GM18505 (cell line): ENCODE measurements at regions not wholly inside any gene's neighbourhood (a gene's known extent, or its start where the extent isn't known, plus 50 kb on each side); places are given as distances from the start of the nearest gene placed in this dataset.

Experiments used
- ATAC-seq: cut with Tn5 transposase; IDR thresholded peaks from one replicate; pipeline ENCODE4 v1.9.1; 2021; ENCODE audit not compliant: unreplicated experiment
- POLR2A ChIP-seq: IDR thresholded peaks from 4 replicates; pipeline ENCODE4 v1.6.1; 2011; ENCODE audit warnings: borderline replicate concordance; ENCODE audit not compliant: insufficient read depth, insufficient read length; ENCODE audit errors: extremely low read depth

DNA sequence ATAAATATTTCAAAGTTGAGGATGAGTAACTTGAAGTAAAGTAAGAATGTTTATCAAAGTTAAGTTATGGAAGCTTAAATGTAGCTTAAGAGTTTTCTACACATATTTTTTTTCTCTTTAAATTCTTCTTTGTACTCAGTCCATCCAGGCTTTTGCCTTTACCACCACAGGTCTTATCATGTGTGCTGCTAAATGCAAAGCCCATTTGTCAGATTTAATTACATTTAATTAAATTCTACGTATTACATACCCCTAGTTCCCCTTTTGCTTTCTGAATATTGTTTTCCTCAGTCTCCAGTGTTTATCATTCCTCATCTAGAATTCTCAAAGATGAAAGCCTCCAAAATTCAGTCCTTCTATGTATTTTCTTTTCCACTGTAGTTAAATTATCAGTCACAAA, 1841.9 kb downstream of the EFNA5 start:
- no peak for TF ChIP-seq POLR2A
- no peak for ATAC-seq

DNA sequence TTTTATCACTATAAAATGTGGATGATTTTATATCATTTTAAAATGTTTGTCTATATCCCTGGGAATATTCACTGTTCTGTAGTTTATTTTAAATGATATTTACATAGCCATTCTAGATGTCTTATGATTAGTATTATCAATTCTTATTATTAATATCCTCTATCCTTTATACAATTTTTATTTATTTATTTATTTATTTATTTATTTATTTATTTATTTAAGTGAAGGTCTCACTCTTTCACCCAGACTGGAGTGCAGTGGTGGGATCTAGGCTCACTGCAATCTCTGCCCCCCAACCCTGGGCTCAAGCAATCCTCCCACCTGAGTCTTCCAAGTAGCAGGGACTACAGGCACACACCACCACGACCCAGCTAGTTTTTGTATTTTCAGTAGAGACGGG, 1848.9 kb downstream of the EFNA5 start:
- no peak for TF ChIP-seq POLR2A
- no peak for ATAC-seq

GRCh38 chr5:105817914-105818313, 1852.8 kb downstream of the EFNA5 start:
- no peak for ATAC-seq
- no peak for TF ChIP-seq POLR2A

DNA sequence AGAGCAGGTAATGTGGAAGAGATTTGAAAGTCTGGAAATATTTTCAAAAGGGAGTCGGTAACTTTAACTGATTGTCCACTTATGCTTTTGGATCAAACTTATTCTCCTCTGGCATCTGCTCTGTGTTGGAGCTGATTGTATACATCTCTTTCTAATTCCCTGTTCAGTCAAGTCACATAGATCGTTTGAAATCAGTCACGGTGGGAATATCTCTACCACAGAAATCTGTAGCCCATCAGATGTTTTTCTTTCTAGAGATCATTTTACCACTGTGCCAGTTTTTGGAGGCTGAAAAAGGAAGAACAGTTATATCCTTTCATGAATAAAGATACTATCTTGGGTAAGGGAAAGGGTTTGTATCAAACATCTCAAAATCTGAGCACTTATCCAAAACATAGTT, 1853.3 kb downstream of the EFNA5 start:
- ATAC-seq = no peak
- no peak for TF ChIP-seq POLR2A

- no peak for TF ChIP-seq POLR2A
- no peak for ATAC-seq
Measured at GRCh38 chr5:105816961-105817360, 1853.8 kb downstream of the EFNA5 start.

GRCh38 chr5:105812304-105812703, 1858.4 kb downstream of the EFNA5 start:
- no peak for TF ChIP-seq POLR2A
- no peak for ATAC-seq

DNA sequence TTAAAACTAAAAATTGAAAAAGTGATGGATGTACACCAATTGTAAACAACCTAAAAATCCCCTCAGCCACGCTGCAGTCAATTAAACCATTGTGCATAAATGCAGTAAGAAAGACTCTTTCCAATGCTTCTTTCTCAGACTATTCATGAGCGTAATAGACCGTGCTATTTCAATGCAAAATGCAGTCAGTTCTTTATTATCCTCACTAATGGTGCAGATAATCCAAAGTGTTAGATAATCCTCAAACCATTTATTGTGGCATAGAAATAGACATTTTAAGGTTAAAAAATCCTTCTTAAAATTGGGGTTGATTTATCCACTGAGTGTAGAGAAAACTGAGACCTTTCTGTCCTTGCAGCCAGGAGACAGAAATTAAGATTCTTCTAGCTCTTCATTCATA, 1862.8 kb downstream of the EFNA5 start:
- no peak for ATAC-seq
- TF ChIP-seq POLR2A = no peak

- TF ChIP-seq POLR2A = no peak
- no peak for ATAC-seq
Measured at GRCh38 chr5:105807290-105807689, 1863.4 kb downstream of the EFNA5 start.

GRCh38 chr5:105806596-105806995, 1864.1 kb downstream of the EFNA5 start:
- no peak for TF ChIP-seq POLR2A
- ATAC-seq = no peak

- no peak for TF ChIP-seq POLR2A
- no peak for ATAC-seq
Measured at GRCh38 chr5:105803431-105803830, 1867.3 kb downstream of the EFNA5 start.

DNA sequence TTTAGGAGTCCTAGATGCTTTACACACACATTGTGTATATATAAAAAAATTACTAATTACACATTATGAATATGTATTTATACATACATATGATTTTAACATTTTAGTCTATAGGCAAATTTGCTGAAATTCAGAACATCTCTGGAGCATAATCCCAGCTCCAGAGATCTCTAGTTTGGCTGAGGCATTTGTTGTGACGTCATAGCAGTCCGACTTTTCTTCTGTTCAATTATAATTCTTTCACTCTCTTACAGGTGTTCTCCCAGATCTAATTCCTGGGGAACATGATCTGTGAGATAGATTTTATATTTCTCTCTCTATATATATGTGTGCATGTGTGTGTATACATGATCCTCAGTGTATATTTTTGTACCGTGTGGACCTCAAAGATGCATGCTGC, 1876.2 kb downstream of the EFNA5 start:
- TF ChIP-seq POLR2A = no peak
- no peak for ATAC-seq

GRCh38 chr5:105789246-105789645, 1881.5 kb downstream of the EFNA5 start:
- ATAC-seq = no peak
- no peak for TF ChIP-seq POLR2A

DNA sequence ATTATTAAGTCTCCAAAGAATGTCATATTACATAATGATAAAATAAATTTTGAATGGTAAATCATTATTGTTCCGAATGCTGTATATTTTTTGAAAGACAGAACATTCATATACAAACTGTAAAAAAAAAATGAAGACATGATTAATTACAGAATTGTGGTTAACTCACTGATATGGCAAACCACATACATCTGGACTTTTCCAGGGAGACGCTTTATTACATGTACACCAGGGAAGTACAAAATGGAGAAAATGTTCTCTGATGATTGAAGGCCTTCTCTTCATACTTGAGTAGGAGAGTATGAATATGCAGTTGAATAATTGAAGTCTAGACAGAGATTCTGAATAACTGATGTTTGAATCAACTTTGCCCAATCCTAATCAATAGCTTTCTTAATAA, 1886.9 kb downstream of the EFNA5 start:
- ATAC-seq = no peak
- no peak for TF ChIP-seq POLR2A

DNA sequence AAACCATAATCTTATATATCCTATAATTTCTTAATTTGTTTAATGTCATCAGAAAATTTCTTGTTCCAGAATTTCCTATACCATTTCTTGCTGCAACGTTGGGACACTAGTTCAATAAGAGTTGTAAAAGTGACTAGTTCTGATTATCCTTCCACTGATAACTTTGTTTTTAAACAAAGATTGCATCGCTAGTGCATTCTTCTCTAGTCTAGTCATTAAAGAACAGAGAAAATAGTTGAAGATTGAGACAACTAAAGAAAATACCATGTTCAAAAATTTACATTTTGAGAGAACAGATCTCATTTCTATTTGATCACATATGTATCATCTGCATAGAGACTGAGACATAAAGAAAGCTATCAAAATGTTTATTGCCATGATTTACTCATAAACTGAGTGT, 1888.2 kb downstream of the EFNA5 start:
- no peak for TF ChIP-seq POLR2A
- no peak for ATAC-seq

GRCh38 chr5:105773241-105773640, 1897.5 kb downstream of the EFNA5 start:
- no peak for TF ChIP-seq POLR2A
- ATAC-seq = no peak
